BE2C (cell line): ENCODE measurements at regions not wholly inside any gene's neighbourhood (a gene's known extent, or its start where the extent isn't known, plus 50 kb on each side); places are given as distances from the start of the nearest gene placed in this dataset.

ENCODE experiments used
- DNase-seq: peaks from one replicate; pipeline ENCODE4 v3.0.0-alpha.2; 2020
- H3K27me3 ChIP-seq: fragments of 250-450 bp; sonication (Bioruptor Pico); 2 replicates; pipeline ENCODE4 v1.5.1; 2020; ENCODE audit warnings: mild to moderate bottlenecking
- H3K36me3 ChIP-seq: fragments of 250-450 bp; sonication (Bioruptor Pico); 2 replicates; pipeline ENCODE4 v1.5.1; 2020; ENCODE audit warnings: mild to moderate bottlenecking
- H3K4me1 ChIP-seq: fragments of 250-450 bp; sonication (Bioruptor Pico); 2 replicates; pipeline ENCODE4 v1.5.1; 2020
- H3K4me3 ChIP-seq: 2 replicates; pipeline ENCODE4 v1.5.1; 2011; ENCODE audit warnings: low read depth, low read length
- H3K9me3 ChIP-seq: fragments of 250-450 bp; sonication (Bioruptor Pico); 2 replicates; pipeline ENCODE4 v1.5.1; 2020
- TF ChIP-seq, protein P1 (sequence below): IDR thresholded peaks from 2 replicates; pipeline ENCODE4 v1.5.1; 2012; ENCODE audit warnings: mild to moderate bottlenecking, low read depth, low read length

DNA sequence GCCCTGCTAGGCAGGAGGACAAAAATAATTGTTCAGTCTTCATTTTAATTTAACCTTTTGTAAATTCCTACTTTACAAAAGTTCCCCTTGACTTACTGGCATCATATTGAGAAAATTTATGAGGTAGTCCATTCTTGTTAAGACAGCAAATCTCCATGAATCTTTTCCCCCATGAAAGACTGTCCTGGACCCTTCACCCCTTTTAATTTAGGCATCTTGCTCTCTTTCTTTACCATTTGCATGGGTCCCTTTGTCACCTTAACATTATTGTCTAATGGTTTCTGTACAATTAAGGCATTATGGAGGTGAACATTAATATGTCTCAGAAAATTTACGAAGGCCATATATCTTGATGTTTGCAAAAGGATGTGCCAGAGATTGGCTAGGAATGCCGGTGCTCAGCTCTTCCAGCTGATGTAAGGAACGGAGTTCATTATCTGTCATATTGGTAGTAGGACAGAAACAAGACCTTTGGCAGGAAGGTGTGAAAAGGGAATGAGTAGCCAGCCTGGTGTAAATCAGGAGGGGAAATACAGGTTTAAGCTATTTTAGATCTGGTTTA is 382.8 kb upstream of the TSHZ2 start:
- no peak for DNase-seq
- TF ChIP-seq, protein P1, sequence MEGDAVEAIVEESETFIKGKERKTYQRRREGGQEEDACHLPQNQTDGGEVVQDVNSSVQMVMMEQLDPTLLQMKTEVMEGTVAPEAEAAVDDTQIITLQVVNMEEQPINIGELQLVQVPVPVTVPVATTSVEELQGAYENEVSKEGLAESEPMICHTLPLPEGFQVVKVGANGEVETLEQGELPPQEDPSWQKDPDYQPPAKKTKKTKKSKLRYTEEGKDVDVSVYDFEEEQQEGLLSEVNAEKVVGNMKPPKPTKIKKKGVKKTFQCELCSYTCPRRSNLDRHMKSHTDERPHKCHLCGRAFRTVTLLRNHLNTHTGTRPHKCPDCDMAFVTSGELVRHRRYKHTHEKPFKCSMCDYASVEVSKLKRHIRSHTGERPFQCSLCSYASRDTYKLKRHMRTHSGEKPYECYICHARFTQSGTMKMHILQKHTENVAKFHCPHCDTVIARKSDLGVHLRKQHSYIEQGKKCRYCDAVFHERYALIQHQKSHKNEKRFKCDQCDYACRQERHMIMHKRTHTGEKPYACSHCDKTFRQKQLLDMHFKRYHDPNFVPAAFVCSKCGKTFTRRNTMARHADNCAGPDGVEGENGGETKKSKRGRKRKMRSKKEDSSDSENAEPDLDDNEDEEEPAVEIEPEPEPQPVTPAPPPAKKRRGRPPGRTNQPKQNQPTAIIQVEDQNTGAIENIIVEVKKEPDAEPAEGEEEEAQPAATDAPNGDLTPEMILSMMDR: no peak
- Histone ChIP-seq H3K9me3 (no peaks in the 10 kb centered on the region), H3K27me3 (no peaks in the 10 kb centered on the region; the same call in 1 of the 2 replicates), H3K4me1 (no peaks in the 10 kb centered on the region), H3K36me3 (no peaks in the 10 kb centered on the region), H3K4me3 (no peak overlapping the region)

DNA sequence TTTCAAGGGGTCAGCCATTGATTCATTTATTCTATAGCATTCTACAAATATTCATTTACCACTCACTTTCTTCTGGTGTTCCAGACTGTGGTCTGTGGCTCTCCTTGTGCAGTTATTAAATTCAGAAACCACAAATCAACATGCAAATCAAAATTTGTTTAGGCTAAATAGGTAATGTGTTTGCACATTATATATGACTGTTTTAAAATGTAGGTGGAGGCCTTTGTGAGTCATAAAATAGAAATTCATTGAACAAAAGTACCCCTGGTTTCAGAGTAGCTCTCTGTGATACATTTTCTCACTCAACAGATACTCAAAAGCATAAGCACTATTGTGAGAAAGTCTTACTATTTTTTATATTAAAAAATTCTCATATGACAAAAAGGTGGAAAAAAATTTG is 385.5 kb upstream of the TSHZ2 start:
- Histone ChIP-seq H3K4me3 (no peak overlapping the region), H3K27me3 (no peaks in the 10 kb centered on the region; the same call in 1 of the 2 replicates), H3K36me3 (no peaks in the 10 kb centered on the region), H3K9me3 (no peaks in the 10 kb centered on the region), H3K4me1 (no peaks in the 10 kb centered on the region)
- no peak for DNase-seq
- TF ChIP-seq, protein P1: no peak

- no peaks in the 10 kb centered on the region; the same call in 1 of the 2 replicates for H3K27me3 ChIP-seq
- no peak overlapping the region for H3K4me3 ChIP-seq
- H3K9me3 ChIP-seq: no peaks in the 10 kb centered on the region
- TF ChIP-seq, protein P1: no peak
- H3K4me1 ChIP-seq: no peaks in the 10 kb centered on the region
- H3K36me3 ChIP-seq: no peaks in the 10 kb centered on the region
- no peak for DNase-seq
These were observed 386.8 kb upstream of the TSHZ2 start for GRCh38 chr20:52585333-52585732.

GRCh38 chr20:52578559-52578958 is 387.0 kb upstream of the ZFP64 start:
- TF ChIP-seq, protein P1: no peak
- no peak for DNase-seq
- no peaks in the 10 kb centered on the region for H3K4me1 ChIP-seq
- H3K4me3 ChIP-seq: no peak overlapping the region
- H3K36me3 ChIP-seq: no peaks in the 10 kb centered on the region
- H3K27me3 ChIP-seq: no peaks in the 10 kb centered on the region
- H3K9me3 ChIP-seq: no peaks in the 10 kb centered on the region; the same call in 1 of the 2 replicates

DNA sequence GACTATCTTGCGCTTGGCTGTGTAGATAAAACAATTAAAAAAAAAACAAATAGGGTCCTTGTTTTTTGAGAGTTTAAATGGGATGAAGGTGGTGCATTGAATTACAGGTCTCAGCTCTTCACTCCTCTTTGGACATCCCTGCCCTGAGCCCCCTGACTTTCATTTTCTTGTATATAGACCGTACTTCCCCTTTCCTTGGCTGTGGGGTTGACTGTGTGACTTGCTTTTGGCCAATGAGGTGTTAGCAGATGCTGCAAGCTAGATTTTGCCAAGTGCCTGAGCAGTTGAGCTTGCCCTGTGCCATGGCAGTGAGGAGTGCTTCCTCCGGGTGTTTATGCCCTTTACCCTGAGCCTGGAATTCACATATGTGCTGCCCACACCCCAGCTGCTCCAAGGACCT is 386.1 kb upstream of the ZFP64 start:
- Histone ChIP-seq H3K36me3 (no peaks in the 10 kb centered on the region), H3K4me3 (no peak overlapping the region), H3K4me1 (no peaks in the 10 kb centered on the region), H3K9me3 (no peaks in the 10 kb centered on the region; the same call in 1 of the 2 replicates), H3K27me3 (no peaks in the 10 kb centered on the region)
- DNase-seq: no peak
- TF ChIP-seq, protein P1: no peak

DNA sequence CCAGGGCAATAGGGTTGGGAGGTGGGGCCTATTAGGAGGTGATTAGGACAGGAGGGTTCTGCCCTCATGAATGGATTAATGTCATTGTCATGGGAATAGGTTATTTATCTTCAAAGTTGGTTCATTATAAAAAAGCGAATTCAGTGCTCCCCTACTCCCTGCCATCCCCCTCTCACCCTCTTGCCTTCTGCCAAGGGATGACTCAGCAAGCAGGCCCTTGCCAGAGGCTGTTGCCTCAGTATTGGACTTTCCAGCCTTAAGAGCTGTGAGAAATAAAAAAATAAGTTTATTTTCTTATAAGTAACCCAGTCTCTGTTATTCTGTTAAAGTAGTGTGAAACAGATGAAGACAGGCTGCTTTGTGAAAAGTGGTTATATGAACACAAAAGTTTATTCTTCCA is 381.1 kb upstream of the ZFP64 start:
- H3K36me3 ChIP-seq: no peaks in the 10 kb centered on the region
- no peak for DNase-seq
- H3K27me3 ChIP-seq: no peaks in the 10 kb centered on the region
- no peaks in the 10 kb centered on the region; the same call in 1 of the 2 replicates for H3K9me3 ChIP-seq
- H3K4me3 ChIP-seq: no peak overlapping the region
- TF ChIP-seq, protein P1: no peak
- H3K4me1 ChIP-seq: no peaks in the 10 kb centered on the region
